HG03108 (cell line): ENCODE measurements at regions not wholly inside any gene's neighbourhood (a gene's known extent, or its start where the extent isn't known, plus 50 kb on each side); places are given as distances from the start of the nearest gene placed in this dataset.
"Not testable (repeated sequence)": the region's sequence is repeated elsewhere in the genome, so short reads cannot be mapped to it uniquely, and the experiment has no call there.

Experiments
- ATAC-seq: cut with Tn5 transposase; IDR thresholded peaks from one replicate; pipeline ENCODE4 v1.9.1; 2021; ENCODE audit warnings: moderate library complexity; ENCODE audit not compliant: unreplicated experiment

DNA sequence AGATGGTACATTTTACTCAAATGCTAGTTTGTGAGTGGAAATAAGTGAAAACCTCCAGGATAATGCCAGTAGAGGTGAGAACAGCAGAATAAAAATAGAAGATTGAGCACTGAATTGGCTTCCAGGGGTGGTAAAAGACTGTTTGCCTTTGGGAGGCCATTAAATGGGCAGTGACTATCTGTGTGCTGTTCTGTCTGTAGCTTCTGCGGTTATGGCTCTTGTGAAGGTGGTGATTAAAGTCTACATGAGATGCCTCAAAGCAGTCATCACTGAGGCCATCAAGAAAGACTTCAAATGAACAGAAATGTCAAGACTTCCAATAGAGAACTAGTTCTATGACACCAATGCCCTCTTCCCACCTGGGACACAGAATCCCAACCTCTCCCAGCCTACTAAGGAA, 108.8 kb downstream of the EFHB start:
- no peak for ATAC-seq

DNA sequence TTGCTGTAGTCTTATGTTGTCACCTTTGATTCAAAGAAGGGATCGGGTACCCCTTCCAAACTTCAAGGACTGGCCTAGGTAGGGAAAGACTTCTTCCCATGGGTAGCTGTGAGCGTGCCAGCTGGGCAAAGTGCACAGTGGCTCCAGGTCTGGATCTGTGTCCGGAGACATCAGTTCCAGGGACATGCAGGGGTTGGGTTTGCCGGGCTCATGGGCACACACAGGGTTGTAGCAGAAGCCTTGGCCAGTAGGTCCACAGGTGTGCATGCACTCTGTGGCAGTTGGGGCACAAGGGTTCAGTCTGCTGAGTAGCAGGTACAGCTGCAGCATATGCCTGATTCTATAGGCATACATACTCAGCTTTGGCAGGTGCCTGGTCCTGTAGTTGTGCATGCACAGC, 111.2 kb downstream of the EFHB start:
- no peak for ATAC-seq

DNA sequence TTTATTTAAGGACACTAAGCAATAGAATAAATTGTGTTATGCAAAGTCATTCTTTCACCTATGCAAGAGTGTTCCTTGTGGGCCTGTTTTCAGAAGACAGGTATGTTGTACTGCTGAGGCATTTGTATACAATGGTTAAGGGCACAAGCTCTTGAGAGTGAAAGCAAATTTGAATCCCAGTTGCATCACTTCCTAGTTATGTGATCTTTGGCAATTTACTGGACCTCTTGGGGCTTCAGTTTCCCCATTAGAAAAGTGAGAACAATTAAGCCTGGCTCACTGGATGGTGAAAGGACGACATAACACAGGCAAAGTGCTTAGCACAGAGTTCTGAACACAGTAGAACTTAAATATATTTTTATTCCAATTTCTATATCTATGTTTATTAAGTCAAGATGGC, 117.4 kb downstream of the EFHB start:
- no peak for ATAC-seq

DNA sequence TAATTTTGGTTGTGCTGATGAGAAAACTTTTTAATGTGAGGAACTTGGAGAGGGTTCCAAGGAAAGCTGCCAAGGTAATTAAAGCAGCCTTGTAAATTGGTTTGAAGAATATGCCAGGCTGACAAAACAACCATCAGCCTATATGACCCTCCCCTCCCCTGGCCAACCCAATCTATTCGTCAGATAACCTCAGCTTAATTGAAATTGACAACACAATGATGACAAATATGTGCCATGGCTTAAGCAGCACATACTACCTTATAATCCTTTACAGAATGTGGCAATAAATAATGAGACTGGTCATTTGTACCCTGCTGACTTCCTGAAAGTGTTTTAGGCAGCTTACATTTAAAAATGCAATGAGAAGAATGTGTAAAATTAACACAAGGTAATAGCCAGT, 118.2 kb downstream of the EFHB start:
- ATAC-seq: no peak

DNA sequence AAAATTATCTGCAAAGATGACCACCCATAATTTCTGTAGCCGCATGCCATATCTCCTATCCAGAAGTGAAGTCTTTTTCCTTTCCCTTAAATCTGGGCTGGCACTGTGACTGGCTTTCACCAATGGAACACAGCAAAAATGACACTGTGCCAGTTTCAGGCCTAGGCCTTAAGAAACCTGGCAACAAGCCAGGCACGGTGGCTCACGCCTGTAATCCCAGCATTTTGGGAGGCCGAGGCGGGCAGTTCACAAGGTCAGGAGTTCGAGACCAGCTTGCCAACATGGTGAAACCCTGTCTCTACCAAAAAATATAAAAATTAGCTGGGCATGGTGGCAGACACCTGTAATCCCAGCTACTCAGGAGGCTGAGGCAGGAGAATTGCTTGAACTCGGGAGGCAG, 120.3 kb downstream of the EFHB start:
- not testable (repeated sequence) for ATAC-seq

DNA sequence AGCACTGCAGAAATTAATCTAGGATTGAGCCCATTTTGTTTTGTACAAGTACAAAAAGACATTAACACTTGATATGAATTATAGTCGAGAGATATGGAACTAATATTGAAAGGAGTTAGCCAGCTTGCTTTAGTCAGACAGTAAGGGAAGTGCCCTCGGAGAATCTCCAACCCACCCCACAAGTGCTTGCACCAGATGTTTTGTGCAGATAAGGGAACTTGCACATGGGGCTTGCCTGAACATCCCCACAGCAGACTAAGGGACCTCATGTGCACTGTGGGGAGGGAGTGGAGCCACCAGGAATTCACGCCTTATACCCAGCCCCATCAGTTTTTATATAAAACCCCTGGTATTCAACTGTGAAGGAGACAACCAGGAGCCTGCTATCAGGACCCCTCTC, 122.3 kb downstream of the EFHB start:
- ATAC-seq: no peak

DNA sequence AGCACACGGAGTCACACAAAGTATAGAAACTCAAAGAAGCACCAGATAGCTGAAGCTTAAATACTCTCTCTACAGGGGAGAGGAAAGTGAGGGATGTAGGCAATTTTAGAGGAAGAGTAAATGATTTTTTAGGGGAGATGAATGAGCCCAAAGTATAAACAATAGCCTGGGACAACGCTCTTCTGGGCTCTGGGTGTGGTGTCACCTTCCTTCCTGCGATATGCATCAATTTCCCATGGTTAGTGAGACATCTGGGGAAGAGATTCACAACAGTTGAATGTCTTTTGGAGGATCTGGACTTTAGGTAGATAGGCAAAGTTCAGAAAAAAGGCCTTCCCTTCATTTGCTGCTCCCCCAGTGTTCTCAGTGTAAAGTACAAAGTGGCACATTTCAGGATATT, 125.2 kb downstream of the EFHB start:
- ATAC-seq: no peak

DNA sequence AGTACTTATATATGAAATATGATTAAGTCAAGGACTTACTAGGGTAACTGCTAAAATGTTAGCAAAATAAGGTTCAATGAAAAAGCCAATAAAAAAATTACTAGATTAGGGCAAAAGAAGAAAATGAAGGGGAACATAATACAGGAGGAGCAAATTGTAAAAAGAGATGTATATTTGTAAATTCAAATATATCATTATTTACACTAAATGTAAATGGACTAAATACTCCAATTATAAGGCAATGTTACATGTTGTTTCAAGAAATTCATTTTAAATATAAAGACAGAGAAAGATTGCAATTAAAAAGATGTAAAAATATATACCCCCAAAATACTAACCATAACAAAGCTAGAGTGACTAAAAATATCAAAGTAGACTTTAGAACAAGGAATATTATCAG, 134.1 kb downstream of the EFHB start:
- ATAC-seq: no peak

DNA sequence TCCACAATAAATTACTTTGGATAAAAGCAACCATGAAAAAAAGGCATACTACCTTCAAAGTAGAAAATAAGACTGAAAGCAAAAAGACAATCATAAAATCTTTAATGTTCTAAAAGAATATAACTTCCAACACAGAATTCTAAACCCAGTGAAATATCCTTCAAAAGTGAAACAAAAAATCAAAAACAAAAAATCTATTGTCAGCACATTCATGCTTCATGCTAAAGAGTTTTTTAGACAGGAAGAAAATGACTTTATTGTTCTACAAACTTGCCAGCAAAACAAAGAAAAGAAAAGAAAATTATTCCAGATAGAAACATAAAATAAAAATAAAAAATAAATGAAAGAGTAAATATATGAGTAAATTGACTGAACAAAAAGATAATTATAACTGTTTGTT, 134.9 kb downstream of the EFHB start:
- ATAC-seq: no peak

DNA sequence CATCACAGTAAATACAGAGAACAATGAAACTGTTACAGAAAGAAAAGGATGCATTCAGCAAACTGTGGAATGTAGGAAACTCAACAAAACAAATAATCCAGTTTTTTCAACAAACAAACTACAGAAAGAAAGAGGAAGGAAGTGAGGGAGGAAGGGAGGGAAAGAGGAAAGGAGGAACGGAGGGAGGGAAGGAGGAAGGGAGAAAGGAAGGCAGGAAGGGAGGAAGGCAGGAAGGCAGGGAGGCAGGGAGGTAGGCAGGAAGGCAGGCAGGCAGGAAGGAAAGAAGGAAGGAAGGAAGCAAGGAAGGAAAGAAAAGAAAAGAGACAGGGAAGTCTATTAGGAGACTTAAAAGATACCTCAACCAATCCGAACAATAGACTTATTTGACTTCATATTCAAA, 135.7 kb downstream of the EFHB start:
- ATAC-seq: no peak

DNA sequence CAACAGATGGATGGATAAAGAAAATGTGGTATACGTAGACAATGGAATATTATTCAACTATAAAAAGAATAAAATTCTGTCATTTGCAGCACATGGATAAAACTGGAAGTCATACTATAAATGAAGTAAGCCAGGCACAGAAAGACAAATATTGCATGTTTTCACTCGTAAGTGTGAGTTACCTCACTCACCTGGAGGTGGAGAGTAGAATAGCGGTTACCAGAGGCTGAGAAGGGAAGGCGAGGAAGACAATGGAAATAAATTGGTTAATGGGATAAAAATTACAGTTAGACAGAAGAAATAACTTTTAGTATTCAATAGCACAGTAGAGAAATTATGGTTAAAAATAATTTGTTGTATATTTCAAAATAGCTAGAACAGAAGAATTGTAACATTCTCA, 141.6 kb downstream of the EFHB start:
- no peak for ATAC-seq

DNA sequence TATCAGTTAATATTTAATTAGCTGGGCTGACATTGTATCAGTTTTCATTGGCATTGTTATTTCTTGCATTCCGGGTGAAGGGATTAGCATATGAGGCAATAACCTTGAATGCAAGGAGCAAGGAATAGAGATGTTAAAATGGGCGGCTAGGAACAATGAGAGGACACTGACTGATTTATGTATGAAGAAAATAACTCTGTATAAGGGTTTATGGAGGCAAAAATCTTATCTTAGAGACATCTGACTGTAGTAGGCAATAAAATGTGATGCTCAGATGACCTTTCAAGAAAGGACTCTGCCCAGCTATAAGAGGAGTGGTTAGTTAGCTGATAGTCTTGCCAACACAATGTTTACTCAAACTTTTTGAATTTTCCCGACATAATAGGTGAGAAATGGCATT, 158.3 kb downstream of the EFHB start:
- no peak for ATAC-seq

DNA sequence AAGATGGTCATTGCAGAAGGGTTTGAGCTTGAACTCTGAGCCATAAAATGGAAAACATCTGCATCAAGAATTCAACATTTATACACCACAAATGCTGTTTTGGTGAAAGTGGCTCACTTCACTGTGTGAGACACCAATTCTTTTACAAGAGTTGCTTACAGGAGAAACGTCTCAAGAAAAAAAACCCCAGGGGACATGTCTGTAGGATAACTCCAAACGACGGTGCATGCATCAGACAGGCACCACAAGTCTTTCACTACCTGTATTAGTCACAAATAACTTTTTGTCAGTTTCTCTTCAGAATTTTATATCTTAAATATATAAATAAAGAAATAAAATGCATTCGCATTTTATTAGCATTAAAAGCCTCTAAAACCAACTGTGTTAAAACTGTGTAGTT, 164.3 kb downstream of the EFHB start:
- no peak for ATAC-seq

DNA sequence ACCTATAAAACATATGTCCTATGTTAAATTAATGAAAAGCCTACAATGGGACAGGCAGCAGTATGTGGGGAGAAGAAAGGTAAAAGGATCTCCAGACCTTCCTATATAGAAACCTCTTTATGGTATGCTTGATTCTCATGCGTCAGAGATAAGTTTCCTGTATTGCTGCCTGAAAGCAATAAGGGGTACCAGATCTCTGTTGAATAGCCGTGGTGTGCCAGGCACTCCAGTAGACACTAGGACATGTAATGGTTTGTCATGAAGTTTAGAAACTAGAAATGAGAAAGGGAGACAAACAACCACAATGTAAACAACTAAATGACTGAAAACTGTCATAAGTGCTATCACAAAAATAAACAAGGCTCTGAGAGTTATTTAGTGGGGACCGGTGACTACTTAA, 168.1 kb downstream of the EFHB start:
- ATAC-seq: no peak

DNA sequence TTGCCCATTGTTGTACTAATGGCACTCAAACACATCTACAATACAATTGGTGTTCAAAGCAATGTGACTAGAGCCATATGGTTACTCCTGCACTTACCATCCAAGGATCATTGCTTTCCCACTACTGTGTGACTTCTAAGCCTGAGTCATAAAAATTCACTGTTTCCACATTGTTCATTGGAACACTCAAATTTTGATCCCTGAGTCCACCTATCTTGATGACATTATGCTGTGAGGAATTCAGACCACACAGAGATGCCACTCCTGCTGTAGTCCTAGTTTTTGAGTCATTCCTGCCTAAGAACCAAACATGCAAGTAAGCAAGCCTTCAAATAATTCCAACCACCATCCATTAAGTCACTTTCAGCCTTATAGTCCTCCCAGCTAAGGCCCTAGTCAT, 176.2 kb downstream of the EFHB start:
- ATAC-seq: no peak

DNA sequence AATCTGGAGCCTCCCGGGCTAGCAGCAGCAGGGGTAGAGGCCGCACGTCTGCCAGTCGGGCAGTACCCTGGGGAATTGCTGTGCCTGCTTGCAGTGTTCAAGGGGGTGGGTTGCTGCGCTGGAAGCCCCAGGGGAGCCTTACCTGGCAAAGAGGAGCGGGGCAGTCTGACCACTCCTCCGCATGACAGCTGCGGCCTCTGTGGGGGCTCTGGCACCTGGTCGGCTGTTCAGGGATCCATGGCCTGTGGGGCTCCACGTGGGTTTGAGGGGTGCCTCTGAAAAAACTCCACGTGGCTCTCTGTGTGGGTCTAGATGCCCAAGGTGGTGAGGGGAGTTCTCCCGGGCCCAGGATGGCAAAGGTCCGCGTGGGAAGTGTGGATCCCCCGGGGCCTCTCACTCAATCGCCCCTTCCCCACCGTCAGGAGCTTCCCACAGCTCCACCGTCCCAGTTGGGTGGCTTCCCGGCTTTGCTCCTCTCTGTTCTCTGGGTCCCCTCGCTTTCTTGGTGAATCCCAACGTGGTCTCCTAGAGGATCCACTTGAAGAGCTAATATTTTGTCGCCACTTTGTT, 184.5 kb downstream of the EFHB start:
- ATAC-seq: no peak

DNA sequence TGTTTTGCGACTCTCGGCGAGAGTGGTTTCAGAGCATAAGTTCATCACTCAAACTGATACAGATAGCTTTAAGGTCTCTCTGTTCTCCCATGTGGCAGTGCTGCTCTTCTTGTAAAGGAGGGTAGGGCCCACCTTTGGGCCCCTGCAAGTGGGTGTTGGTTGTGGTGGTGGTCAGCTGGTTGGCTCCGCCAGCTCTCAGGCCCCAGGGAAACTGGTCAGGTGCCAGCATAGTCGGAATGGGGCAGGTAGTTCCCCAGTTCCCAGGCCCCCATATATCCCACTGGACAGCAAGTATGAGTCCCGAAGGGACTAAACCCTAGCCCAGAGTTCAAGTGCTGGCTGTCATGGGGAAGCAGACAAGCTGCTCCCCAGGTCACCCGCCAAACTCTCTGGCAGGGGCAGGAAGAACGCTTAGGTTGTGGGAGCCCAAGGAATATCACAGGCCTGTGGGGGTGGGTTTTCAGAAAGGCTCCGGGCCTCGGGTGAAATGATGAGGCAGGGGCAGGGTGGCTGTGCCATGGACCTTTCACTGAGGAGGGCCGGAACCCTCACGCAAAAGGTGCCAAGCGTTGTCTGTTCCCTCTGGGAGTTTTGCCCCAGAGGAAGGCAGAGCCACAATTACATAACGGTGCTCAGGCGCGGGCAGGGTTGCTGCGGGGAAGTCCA, 185.1 kb downstream of the EFHB start:
- ATAC-seq: no peak

DNA sequence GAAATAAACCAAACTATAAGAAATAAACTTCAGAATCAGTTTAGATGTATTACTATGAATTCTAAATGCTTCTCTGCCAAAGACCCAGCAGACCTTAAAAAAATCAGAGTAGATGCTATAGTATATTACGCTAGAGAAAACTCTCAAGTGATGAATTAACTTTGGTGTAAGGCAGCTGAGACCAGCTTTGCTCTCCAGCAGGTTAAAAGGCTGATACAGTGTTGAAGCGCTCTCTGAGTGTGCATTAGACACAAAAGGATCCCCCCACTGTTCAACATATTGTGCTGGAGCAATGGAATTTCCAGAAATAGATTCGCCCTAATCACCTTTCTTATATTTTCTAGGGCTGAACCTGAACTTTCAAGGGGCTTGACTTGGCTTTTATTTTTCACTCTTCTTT, 190.0 kb downstream of the EFHB start:
- ATAC-seq: no peak

DNA sequence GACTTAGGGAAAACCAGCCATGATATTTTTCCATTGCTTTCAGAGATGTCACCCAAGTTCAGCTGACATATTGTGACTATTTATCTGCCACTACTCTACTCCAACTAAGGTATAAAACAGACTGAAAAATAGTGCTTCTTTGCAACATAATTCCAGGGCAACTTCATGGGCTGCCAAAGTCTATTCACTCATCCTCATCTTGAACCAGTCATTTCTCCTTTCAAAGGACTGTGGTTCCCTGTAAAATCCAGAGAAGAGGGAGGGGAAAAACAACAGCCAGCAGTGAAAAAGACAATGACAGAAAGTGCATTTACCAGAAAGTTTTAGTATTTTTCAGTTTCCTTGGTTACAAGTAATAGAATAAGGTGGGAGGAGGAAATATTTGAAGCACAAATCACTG, 191.1 kb downstream of the EFHB start:
- no peak for ATAC-seq

DNA sequence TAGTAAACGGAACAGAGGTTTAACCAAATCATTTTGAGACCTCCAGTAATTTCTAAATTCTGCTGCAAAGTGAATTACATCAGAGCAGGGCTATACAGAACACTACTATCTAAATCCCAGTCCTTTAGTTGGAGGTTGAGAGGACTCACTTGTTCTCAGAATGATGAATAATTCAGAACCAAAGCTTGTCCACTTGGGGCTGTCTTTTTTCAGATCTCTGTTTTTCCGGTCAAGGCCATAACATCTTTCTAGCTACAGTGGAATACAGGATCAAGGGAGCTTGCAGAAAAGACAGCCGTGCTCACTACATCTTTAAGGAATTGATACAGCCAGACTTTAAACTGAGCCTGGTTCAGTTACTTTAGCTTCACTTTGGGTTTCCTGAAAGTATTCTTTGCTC, 194.5 kb downstream of the EFHB start:
- ATAC-seq: no peak

DNA sequence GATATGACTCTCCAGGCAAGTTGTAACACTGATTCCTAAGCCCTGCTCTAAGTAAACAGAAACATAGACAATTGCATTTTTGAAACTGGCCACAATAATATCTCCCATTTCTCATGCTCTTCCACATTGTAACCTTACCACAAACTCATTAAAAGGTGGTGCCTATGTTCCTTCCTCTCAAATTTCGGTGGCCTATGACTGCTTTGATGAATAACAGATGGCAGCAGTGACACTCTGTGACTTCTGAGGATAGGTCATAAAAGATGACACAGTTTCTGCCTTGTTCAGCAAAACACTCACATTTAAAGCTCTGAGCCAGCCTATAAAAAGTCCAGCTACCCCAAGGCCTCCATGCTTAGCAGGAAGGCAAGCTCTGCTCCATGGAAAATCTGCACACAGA, 195.2 kb downstream of the EFHB start:
- ATAC-seq: no peak

DNA sequence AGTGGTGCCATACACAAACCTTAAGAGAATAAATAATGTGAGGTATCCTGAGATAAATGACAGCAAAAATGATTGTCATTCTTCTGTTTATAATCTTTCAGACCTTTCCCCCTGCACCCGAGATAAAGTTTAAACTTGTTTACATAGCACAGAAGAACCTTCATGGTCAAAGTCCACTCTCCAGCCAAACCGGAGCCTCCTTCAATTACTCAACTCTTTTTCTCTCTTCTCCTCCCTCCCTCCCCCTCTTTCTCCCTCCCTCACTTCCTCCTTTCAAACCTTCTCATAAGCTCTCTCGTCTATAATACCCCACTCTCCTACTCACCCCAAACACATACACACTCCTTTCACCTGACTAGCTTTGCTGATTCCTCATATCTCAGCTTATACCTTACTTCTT, 198.9 kb downstream of the EFHB start:
- no peak for ATAC-seq

DNA sequence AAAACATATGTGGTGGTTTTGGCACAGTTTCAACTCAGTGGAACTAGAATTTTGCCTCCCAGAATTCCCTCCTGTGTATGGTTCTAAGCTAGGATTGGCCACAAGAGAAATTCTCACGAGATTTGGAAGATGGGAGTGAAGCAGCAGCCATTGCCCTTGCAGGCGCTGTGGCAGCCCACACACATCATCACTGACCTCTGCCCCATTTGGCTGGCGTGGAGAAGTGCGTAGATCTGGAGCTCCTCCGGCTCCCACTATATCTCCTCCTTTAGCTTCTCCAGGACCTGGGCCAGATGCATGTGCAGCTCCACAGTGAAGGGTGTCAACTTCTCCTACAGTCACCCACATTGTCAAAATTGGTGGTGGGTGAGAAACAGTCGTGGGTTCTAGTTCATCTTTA, 199.6 kb downstream of the EFHB start:
- no peak for ATAC-seq
